HepG2 (cell line): ENCODE measurements at regions not wholly inside any gene's neighbourhood (a gene's known extent, or its start where the extent isn't known, plus 50 kb on each side); places are given as distances from the start of the nearest gene placed in this dataset.

Experiments used
- ARNT ChIP-seq: fragments of 450-650 bp; IDR thresholded peaks from 2 replicates; pipeline ENCODE4 v1.6.1; 2017
- FOXO4 ChIP-seq: sonication (generic); formaldehyde crosslinking; conservative IDR thresholded peaks from 2 replicates; pipeline ENCODE4 v1.8.1; 2023; ENCODE audit warnings: missing genetic modification reagents
- HNRNPH1 ChIP-seq: fragments of 200-400 bp; formaldehyde crosslinking; optimal IDR thresholded peaks from 2 replicates; pipeline ENCODE3; 2017; ENCODE audit warnings: mild to moderate bottlenecking, low read depth, low read length
- IRF9 ChIP-seq: sonication (generic); formaldehyde crosslinking; IDR thresholded peaks from 2 replicates; pipeline ENCODE4 v1.8.0; 2022; ENCODE audit warnings: missing genetic modification reagents, mild to moderate bottlenecking, borderline replicate concordance
- MTA1 ChIP-seq: sonication (generic); formaldehyde crosslinking; IDR thresholded peaks from 2 replicates; pipeline ENCODE4 v1.4.0; 2020; ENCODE audit warnings: missing genetic modification reagents, mild to moderate bottlenecking, borderline replicate concordance
- NR1H2 ChIP-seq: sonication (generic); formaldehyde crosslinking; IDR thresholded peaks from 2 replicates; pipeline ENCODE4 v1.8.1; 2022; ENCODE audit warnings: low read depth, missing genetic modification reagents, borderline replicate concordance
- PPARG ChIP-seq: conservative IDR thresholded peaks from 2 replicates; pipeline ENCODE4 v1.6.1; 2016; ENCODE audit warnings: missing biosample characterization, missing genetic modification reagents
- SMC3 ChIP-seq: IDR thresholded peaks from 2 replicates; pipeline ENCODE4 v1.6.1; 2011; ENCODE audit warnings: low read length, improper control_type of control experiment
- SOX5 ChIP-seq: IDR thresholded peaks from 2 replicates; pipeline ENCODE4 v1.6.1; 2016; ENCODE audit warnings: borderline replicate concordance
- TARDBP ChIP-seq: sonication (generic); formaldehyde crosslinking; IDR thresholded peaks from 2 replicates; pipeline ENCODE4 v1.8.0; 2022; ENCODE audit warnings: mild to moderate bottlenecking, missing genetic modification reagents
- TFDP2 ChIP-seq: sonication (generic); formaldehyde crosslinking; IDR thresholded peaks from 2 replicates; pipeline ENCODE4 v1.4.0; 2020; ENCODE audit warnings: missing genetic modification reagents
- ZNF512B ChIP-seq: sonication (generic); formaldehyde crosslinking; IDR thresholded peaks from 2 replicates; pipeline ENCODE4 v1.5.1; 2020; ENCODE audit warnings: missing genetic modification reagents, mild to moderate bottlenecking, borderline replicate concordance
- ZUFSP ChIP-seq: sonication (generic); formaldehyde crosslinking; IDR thresholded peaks from 2 replicates; pipeline ENCODE4 v1.9.0; 2021; ENCODE audit warnings: missing genetic modification reagents, mild to moderate bottlenecking, borderline replicate concordance

DNA sequence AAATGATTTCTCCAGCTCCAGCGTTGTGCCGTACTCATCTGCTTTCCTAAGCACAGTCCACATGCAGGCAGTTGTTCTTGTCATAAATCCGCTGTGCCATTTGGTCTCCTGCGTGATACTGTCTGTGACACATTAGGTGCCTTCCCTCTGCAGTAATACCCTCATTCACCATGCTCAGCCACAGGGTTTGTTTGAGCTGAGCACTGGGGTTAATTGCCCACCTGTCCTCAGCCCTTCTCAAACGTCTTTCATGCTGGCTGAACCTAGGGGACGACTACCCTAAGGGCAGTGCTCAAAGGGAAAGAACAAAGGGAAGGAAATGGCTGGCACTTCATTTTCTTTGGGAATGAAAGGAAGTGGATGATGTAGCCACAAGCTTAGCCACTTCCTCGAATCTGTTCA lies 64.2 kb upstream of the MYLIP start (continued):
- TF ChIP-seq ZNF512B (CRISPR knock-in tag) (no peak), NR1H2 (no peak), IRF9 (CRISPR knock-in tag) (no peak), FOXO4 (no peak), PPARG (no peak), MTA1 (no peak), SMC3 (no peak), ZUFSP (CRISPR knock-in tag) (no peak), SOX5 (CRISPR knock-in tag) (no peak), TFDP2 (CRISPR knock-in tag) (no peak), TARDBP (CRISPR knock-in tag) (no peak), HNRNPH1 (no peak), ARNT (no peak)
